H1 (cell line): ENCODE measurements at regions not wholly inside any gene's neighbourhood (a gene's known extent, or its start where the extent isn't known, plus 50 kb on each side); places are given as distances from the start of the nearest gene placed in this dataset.

Experiments used
- E2F6 ChIP-seq: IDR thresholded peaks from 2 replicates; pipeline ENCODE4 v1.6.1; 2012; ENCODE audit warnings: inconsistent platforms
- EZH2 ChIP-seq: fragments of 200-600 bp; sonication (generic); IDR thresholded peaks from 2 replicates; pipeline ENCODE4 v1.7.1; 2012; ENCODE audit warnings: low read depth, mild to moderate bottlenecking, moderate library complexity, low read length, inconsistent platforms; ENCODE audit not compliant: severe bottlenecking
- RNF2 ChIP-seq: fragments of 200-900, 300-1000 bp; sonication (generic); IDR thresholded peaks from 2 replicates; pipeline ENCODE4 v1.7.1; 2016; ENCODE audit warnings: borderline replicate concordance, low read depth, mild to moderate bottlenecking, antibody characterized with exemption, low read length; ENCODE audit not compliant: poor library complexity, severe bottlenecking; ENCODE audit errors: missing control alignments
- SP2 ChIP-seq: IDR thresholded peaks from 2 replicates; pipeline ENCODE4 v1.6.1; 2012; ENCODE audit warnings: mild to moderate bottlenecking, low read length, inconsistent platforms
- TAF7 ChIP-seq: optimal IDR thresholded peaks from 2 replicates; pipeline ENCODE3; 2011; ENCODE audit warnings: low read depth, mild to moderate bottlenecking, inconsistent platforms, low read length, moderate library complexity, borderline replicate concordance
- TEAD4 ChIP-seq: IDR thresholded peaks from 2 replicates; pipeline ENCODE4 v1.6.1; 2012; ENCODE audit warnings: low read depth, low read length, inconsistent platforms, mixed read lengths

- no peak for TF ChIP-seq RNF2
- no peak for TF ChIP-seq SP2
- no peak for TF ChIP-seq TAF7
- TF ChIP-seq E2F6, result no peak
- TF ChIP-seq EZH2, result no peak
- no peak for TF ChIP-seq TEAD4
Observed at GRCh38 chr1:208809876-208810275, 565.7 kb upstream of the PLXNA2 start (continued).
